Caki2 (cell line): ENCODE measurements at regions not wholly inside any gene's neighbourhood (a gene's known extent, or its start where the extent isn't known, plus 50 kb on each side); places are given as distances from the start of the nearest gene placed in this dataset.

Experiments used
- DNase-seq: peaks from one replicate; pipeline ENCODE4 v3.0.0-alpha.2; 2015; ENCODE audit warnings: low read depth
- in situ Hi-C: cut with HindIII; loops from 2 replicates; pipeline ENCODE4 v1.10.0; 2016; ENCODE audit warnings: low sequenced_read_pairs, low pct_unique_long_range_greater_than_20kb, mixed read lengths

DNA sequence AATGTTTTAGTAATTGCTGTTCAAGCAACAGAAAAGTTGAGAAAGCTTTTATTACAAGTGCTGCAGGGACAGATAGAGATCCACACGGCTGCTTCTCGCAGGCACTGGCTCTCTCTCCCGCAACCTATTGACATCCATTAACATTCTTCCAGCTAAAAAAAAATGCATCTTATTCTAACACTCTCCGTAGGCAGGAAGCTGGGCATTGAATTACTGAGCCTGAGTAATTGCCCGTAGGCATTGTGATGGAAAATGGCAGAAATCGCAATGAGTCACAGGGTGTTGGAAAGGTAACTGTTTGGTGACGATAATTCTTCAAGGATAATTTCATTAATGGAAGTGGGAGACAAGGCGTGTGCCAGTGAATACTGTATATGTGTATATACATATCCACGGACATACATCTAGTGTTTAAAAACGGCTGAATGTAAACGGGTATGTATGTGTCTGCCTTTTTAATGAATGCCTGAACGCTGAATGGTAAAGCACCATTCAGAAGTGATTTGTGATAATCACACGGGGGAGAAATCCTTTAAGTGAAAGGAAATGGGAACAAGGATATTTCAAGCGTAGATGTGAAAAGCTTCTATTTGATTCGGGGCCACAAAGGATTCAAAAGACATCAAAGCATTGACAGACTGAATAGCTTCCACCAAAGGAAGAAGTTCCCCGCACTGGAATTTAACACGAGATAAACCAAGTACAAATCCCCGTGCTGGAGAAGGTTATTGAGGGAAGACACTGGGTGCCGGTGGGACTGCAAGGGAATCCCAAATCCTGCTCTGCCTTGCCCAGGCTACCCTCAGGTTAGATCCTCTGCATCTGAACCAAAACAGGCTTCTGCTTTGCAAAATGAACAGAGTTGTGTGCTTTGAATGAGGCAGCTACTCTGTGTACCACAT is 567.2 kb downstream of the NPHP4 start:
- peak; percentile 53 for DNase-seq
- in situ Hi-C loops: no loop called here

DNA sequence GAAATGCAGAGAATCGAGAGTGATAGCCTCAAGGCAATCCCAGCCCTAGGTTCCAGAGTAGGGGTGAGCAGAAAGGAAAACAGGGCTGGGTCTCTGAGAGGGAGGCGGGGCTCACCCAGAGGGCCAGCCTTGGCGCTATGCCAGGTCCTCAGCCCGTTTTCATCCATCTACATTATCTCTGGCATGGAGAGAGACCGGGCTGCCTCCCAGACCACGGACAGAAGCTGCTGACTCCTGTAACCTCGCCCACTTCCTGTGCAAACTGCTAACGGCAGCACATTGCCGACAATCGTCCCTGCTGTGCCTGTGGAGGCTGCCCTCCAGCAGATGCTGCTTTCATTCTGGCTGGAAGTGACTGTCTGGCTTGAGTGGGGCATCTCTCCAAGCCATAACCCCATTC is 569.1 kb downstream of the NPHP4 start:
- DNase-seq: no peak
- in situ Hi-C loops: no loop called here

DNA sequence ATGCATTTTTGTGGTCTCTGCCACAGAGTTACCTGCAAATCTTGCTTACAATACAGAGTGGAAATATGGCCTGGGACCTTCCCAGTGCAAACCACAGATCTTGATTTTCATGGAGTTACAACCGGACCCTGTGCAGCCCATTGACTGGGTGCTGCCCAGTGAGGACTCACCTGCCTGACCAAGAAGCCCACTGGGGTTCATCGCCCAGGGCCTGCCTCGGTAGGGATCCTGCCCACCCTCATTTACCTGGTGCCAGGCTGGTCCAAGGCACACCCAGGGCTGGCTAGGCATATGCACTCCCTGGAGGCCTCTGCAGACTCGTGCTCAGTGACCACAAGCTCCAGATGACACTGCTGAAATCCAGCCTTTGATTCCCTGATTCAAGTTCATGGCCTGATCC is 572.7 kb downstream of the NPHP4 start:
- in situ Hi-C loops: no loop called here

DNA sequence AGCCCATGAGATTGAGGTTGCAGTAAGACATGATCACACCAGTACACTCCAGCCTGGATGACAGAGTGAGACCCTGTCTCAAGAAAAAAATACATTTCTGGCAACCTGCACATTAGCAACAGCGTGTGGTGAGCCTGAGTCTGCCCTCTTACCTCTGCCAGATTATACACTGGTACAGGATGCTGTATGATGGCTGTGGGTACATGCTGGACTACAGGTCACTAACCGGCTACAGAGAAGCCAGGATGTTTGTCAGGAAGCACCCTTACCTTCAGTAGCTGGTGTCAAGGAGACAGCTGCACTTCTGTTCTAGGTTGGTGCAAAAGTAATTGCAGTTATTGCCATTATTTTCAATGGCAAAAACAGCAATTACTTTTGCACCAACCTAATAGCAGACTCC is 575.7 kb downstream of the NPHP4 start:
- in situ Hi-C loops: no loop called here
- no peak for DNase-seq

More for the DNA sequence above, 572.7 kb downstream of the NPHP4 start:
- DNase-seq: no peak

DNA sequence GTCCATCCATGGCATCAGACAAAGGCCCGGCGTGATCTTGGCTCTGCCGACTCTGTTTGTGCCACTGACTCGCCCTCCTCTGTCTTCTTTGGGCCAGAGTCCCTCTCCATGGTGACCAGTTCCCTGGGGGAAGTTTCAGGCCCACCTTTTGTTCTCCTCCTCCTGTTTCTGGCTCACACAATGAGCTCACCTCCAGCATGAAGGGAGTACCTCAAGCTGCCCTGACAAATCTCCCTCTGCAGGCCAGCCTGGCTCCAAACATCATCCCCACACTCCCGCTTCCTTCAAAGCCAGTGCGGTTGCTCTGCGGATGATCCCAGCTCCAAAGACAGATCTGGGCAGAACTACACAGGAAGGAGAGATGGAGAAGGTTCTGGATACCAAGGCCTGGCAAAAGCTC is 576.6 kb downstream of the NPHP4 start:
- no peak for DNase-seq
- in situ Hi-C loops: no loop called here

DNA sequence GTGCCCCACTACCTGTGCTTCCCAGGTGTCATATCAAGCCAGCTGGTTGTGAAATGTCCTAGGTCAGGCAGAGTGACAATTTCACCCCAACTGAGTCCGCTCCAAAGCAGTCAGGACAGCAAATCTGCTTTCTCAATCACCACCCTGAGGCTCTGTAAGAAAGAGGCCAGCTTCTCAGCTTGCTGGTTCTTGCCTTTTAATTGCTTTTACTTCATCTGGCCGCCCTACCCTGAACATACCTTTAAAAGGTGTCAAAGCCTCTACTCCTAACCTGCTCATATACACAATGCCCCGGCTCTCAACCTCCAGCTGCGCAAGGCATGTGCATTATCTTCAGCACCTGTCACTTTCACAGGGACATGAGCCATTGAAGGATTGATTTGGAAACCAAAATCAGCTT is 581.6 kb downstream of the NPHP4 start:
- DNase-seq: no peak
- in situ Hi-C loops: no loop called here

DNA sequence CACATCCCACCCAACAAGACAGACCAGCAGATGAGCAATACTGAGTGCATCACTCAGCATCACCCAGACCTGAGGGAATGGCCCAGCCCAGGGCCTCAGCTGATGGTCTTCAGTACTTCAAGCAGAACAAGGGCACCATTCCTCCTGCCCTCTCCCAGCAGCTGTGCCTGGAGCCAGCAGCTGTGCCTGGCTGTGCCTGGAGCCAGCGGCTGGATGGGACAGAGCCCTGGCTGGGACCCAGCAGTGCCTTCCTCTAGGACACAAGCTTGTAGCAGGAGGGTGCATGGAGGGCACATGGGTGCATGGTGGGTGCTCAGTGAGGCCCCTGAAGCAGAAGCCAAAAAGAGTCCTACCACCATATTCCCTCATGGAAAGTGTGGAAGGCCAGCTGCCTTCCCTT is 583.8 kb downstream of the NPHP4 start:
- no peak for DNase-seq
- in situ Hi-C loops: no loop called here

DNA sequence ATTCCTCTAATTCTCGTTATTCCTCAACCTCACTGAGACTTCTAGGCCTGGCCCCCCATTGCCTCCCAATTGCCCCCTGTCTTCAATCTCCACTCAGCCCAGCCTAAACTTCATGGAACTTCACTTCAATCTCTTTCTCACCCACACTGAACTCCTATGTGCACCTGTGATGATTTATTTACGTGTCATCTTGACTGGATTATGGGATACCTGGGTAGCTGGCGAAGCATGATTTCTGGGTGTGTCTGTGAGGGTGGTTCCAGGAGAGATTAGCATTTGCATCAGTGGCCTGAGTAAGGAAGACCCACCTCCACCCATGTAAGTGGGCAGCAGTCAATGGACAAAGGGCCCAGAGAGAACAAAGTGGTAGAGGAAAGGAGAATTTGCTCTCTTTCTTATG is 587.0 kb downstream of the NPHP4 start:
- no peak for DNase-seq
- in situ Hi-C loops: no loop called here

DNA sequence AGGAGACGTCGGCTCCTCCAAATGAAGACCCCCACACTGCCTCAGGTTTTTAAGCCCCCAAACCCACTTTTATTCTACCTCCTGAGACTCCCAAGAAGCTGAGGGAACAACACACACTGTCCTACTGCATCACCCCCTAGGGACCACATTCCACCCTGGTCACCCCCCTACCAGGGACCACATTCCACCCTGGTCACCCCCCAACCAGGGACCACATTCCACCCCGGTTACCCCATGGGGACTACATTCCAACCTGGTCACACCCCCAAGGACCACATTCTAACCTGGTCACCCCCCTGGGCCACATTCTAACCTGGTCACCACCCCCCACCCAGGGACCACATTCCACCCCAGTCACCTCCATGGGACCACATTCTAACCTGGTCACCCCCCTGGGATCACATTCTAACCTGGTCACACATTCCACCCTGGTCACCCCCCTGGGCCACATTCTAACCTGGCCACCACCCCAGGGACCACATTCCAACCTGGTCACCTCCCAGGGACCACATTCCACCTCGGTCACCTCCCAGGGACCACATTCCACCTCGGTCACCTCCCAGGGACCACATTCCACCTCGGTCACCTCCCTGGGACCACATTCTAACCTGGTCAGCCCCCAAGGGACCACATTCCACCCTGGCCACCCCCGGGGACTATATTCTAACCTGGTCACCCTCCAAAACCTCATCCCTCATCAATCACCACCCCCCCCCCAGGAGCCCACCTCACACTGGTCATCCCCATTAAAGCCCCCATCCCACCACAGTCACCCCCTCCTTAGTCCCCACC is 587.6 kb downstream of the NPHP4 start:
- DNase-seq: no peak
- in situ Hi-C loops: no loop called here

DNA sequence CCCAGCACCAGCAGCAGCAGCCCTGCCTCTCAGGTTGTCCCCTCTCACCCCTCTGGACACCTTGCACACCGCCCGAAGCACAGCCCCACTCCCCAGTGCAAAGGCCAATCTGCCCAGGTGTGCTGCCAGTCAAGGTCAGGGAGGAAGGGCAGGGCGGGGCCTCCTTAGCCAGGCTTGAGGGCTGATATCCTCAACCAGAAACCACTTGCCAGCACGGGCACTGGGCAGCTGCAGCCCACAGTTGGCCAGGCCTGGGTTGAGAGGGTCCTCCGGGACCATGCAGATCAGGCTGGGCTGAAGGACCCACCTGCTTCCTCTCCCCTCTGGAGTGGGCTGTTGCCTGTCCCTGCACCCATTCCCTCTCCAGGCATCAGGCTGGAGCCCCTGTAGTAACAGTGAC is 588.3 kb downstream of the NPHP4 start:
- in situ Hi-C loops: no loop called here

DNA sequence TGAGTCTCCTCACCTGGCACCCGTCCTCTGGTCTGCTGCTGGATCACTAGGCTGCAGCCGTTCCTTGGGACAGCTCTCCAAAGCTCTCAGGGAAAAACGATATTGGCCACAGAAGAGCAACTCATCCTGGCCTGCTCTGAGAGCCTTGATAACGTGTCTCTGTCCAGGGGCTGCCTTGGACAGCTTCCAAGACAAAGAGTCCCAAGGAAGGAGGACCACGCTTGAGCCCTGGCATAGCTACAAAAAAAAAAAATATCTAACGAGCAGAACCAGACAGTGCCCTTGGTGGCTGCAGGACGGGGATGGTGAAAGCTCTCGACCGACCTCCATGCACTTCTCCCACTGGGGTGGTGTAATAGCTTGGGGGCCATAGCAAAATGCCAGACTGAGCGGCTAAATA is 589.6 kb downstream of the NPHP4 start:
- DNase-seq: no peak
- in situ Hi-C loops: no loop called here

More for the DNA sequence above, 588.3 kb downstream of the NPHP4 start:
- DNase-seq: no peak

DNA sequence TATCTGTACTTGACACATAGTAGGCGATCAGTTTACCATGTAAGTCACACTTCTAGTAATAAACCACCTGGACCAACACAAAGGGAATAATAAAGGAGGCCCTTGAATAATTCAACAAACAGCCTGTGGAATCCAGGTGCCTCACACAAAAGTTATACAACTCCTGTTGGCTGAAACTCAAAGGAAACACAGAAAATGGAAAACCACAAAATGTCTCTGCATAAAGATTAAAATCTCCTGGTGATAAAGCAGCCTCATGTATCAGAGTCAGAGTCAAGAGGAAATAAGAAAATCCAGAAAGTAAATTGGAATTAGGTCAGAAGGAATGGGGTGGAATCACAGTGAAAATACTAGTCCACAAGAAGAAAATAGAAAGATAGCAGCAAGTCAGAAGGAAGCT is 592.5 kb downstream of the NPHP4 start:
- no peak for DNase-seq
- in situ Hi-C loops: no loop called here

DNA sequence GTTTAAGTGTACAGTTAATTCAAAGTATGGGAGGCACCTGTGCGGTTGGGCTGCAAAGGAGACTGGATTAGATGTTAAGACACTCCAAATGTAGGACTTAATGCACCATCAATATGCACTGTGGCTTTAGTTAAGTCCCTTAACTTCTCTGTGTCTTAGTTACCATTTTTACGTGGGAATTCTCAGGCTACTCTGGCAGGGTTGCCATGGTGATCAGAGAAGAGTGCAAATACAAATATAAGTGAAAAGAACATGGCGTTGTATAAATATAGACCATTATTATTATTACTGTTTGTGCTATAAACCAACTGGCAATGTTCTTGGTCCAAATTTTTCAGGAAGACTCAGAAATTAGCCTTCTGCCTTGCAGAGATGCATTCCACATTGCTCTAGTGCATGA is 595.6 kb downstream of the NPHP4 start:
- in situ Hi-C loops: no loop called here
- no peak for DNase-seq

DNA sequence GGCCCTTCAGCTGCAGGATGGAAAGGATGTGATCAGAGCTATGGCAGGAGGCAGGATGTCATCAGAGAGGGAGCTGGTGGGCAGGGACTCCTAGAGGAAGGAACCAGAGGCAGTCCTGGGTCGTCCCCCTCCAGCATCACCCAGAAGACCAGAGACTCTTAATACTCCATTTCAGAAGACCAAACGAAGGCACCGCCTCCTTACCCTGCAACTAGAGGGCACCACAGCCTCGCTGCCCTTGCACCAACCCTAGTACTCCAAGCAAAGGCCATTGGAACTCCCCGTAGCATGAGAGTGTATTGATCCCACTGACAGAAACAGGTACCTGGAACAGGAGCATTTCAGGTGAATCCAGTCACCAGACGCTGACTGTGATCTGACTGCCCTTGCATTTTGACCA is 598.1 kb downstream of the NPHP4 start:
- no peak for DNase-seq
- in situ Hi-C loops: no loop called here

DNA sequence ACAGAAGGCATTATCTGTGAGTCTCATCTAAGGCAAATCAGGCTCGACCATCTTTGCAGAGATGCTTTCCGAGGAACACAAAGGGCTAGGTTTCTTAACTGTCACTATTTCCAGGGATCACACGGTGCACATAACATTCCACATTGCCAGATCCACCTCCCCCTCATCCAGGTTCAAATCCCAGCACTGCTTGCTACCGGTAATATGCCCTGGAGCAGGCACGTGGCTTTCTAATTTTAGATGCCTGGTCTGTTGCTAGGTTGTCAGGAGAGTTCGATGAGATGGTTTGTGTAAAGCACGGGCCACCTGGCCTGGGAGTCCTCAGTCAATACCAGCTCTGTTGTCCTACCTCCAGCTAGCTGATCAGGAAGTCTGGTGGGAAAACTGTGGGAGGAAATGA is 598.6 kb downstream of the NPHP4 start:
- no peak for DNase-seq
- in situ Hi-C loops: no loop called here

DNA sequence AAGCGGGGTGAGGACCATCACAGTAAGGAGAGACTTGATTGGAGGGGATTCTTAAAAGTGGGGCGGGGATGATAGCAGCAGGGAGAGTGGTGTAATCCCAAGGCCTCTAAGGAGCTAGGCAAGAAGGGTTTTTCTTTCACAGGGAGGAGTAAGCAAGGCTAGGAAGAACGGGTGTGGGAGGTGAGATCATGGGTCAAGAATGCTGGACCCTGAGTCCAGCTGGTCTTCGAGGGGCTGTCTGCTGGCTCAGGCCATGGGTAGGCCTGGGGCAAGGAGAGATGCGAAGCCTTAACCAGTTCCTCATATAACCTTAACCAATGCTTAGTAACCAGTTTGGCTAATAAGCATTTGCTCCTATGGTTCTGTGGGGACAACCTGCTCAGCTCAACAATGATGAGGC is 599.1 kb downstream of the NPHP4 start:
- in situ Hi-C loops: no loop called here
- DNase-seq: no peak

DNA sequence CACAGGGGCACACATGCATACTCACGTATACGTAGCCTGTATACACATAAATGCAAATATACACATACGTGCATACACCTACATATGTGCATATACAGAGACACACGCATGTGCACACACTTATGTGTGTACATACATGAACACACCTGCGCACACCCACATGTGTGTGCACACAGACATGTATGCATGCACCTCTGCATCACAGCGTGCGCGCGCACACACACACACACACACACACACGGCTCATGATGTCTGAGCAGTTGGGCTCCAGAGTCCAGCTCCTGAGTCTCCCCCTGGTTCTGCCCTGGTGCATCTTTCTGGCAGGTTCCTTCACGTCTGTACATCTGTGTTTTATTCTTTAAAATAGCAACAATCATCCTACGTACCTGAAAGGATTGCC is 600.5 kb downstream of the NPHP4 start:
- in situ Hi-C loops: no loop called here
- no peak for DNase-seq

DNA sequence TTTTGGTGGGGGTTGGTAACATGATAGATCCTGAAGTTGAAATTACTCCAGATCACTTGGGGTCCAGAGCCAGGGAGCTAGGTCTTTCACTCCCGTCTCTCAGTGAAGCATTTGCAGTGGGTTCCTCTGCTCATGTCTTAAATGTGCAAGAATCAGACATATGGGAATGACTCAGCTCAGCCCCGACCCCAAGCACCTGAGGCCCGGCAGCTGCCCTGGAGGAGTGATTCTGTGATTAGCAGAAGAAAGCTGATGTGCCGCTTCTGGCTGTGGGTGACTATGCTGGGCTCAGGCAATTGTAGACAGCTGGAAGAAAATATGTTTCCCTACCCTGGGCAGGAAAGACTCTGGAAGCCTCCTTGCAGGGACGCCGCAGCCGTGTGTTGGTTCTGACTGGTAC is 601.7 kb downstream of the NPHP4 start:
- DNase-seq: no peak
- in situ Hi-C loops: no loop called here

DNA sequence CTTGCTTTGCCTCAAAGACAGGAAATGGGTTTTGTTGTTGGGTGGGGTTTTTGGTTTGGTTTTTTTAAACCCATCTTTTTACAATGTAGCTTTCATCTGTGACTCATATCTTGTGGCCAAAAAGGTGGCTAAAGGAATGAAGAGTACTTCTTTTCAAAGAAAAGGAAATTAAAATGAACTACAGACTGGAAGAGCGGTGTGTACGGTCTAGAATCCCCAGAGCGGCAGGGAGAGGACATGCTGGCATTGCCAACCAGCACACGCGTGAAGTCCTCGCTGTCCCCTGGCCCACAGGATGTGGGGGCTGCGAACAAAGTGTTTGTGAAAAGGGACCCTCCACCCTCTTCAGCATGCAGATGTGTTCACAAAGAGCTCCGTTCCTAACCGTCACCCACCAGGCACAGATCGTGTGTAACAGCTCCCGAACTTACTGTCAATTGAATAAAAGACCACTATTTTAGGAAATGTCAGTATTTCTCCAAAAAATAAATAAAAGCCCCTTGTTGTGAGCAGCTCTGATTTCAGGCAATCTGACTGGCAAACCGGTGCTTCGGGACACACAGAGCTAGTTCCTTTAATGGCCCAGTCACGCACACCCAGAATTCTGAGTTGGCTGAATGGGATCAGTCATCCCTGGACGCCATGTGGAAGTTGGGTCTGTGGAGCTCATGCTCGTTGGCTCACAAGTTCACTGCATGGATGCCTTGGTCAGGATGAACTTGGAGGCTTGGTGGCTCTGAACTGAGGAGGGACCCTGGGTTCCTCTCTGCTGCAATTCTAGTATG is 602.9 kb downstream of the NPHP4 start:
- no peak for DNase-seq
- in situ Hi-C loops: no loop called here
